MM.1S (cell line): ENCODE measurements at regions not wholly inside any gene's neighbourhood (a gene's known extent, or its start where the extent isn't known, plus 50 kb on each side); places are given as distances from the start of the nearest gene placed in this dataset.

Experiments used
- DNase-seq: peaks from one replicate; pipeline ENCODE4 v3.0.0-alpha.2; 2015
- H2AFZ ChIP-seq: fragments of 300-600 bp; sonication (generic); 2 replicates; pipeline ENCODE4 v1.6.0; 2016; ENCODE audit warnings: antibody characterized with exemption, low read length
- H3F3A ChIP-seq: fragments of 300-600 bp; sonication (generic); 2 replicates; pipeline ENCODE4 v1.6.1; 2016; ENCODE audit warnings: mild to moderate bottlenecking, antibody characterized with exemption, low read length, moderate library complexity, mixed read lengths; ENCODE audit not compliant: insufficient read depth
- H3K27ac ChIP-seq: fragments of 300-600 bp; sonication (generic); 2 replicates; pipeline ENCODE4 v1.5.1; 2016; ENCODE audit warnings: mild to moderate bottlenecking, low read length
- H3K27me3 ChIP-seq: fragments of 300-600 bp; sonication (generic); replicated peaks from 2 replicates; pipeline ENCODE4 v1.6.0; 2016; ENCODE audit warnings: low read length; ENCODE audit not compliant: insufficient read depth
- H3K36me3 ChIP-seq: fragments of 300-600 bp; sonication (generic); replicated peaks from 2 replicates; pipeline ENCODE4 v1.6.1; 2016; ENCODE audit warnings: mild to moderate bottlenecking, low read length, mixed read lengths; ENCODE audit not compliant: insufficient read depth
- H3K4me1 ChIP-seq: fragments of 300-600 bp; sonication (generic); 2 replicates; pipeline ENCODE4 v1.6.1; 2016; ENCODE audit warnings: low read length, mixed read lengths
- H3K4me2 ChIP-seq: fragments of 300-600 bp; sonication (generic); 2 replicates; pipeline ENCODE4 v1.6.0; 2016; ENCODE audit warnings: low read depth, low read length
- H3K4me3 ChIP-seq: fragments of 300-600 bp; sonication (generic); 2 replicates; pipeline ENCODE4 v1.5.1; 2016; ENCODE audit warnings: low read length, mixed read lengths
- H3K79me2 ChIP-seq: fragments of 300-600 bp; sonication (generic); 2 replicates; pipeline ENCODE4 v1.6.1; 2016; ENCODE audit warnings: mixed run types, low read length, mixed read lengths
- H3K9ac ChIP-seq: fragments of 300-600 bp; sonication (generic); 2 replicates; pipeline ENCODE4 v1.6.1; 2016; ENCODE audit warnings: low read length, mixed read lengths
- H3K9me2 ChIP-seq: fragments of 300-600 bp; sonication (generic); replicated peaks from 2 replicates; pipeline ENCODE4 v1.6.1; 2016; ENCODE audit warnings: mild to moderate bottlenecking, low read length, mixed read lengths; ENCODE audit not compliant: insufficient read depth
- H3K9me3 ChIP-seq: fragments of 300-600 bp; sonication (generic); replicated peaks from 2 replicates; pipeline ENCODE4 v1.6.1; 2016; ENCODE audit warnings: mild to moderate bottlenecking, low read length, mixed read lengths; ENCODE audit not compliant: insufficient read depth
- H4K20me1 ChIP-seq: fragments of 300-600 bp; sonication (generic); 2 replicates; pipeline ENCODE4 v1.6.1; 2016; ENCODE audit warnings: mild to moderate bottlenecking, low read length, moderate library complexity, mixed read lengths; ENCODE audit not compliant: insufficient read depth
- CTCF ChIP-seq: fragments of 300-600 bp; sonication (generic); IDR thresholded peaks from 2 replicates; pipeline ENCODE4 v1.5.1; 2016; ENCODE audit warnings: antibody characterized with exemption, low read length, mixed read lengths
- EZH2 ChIP-seq: fragments of 300-600 bp; sonication (generic); optimal IDR thresholded peaks from 2 replicates; pipeline ENCODE3; 2017; ENCODE audit warnings: low read depth, mild to moderate bottlenecking, antibody characterized with exemption, low read length, mixed read lengths
- EZH2phosphoT487 ChIP-seq: fragments of 300-600 bp; sonication (generic); IDR thresholded peaks from 2 replicates; pipeline ENCODE4 v1.6.1; 2018; ENCODE audit warnings: antibody characterized with exemption, low read length

DNA sequence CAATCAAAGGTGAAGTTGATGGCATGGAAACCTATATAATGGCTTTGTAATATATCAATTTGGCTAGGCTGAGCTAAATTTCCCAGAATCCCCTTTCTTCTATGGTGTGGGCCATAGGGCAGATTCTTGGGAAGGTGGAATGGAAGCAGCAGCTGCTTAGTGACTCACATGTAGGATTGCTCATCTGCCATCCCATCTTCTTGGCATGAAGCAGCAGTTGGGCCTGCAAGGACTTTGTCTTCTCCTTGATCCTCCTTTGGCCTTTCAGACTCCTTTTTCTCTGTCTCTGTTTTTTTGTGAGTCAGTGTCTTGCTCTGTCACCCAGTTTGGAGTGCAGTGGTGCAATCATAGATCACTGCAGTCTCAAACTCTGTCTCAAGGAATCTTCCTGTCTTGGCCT lies 52.6 kb upstream of the CEP162 start:
- Histone ChIP-seq H3K79me2 (no peaks in the 10 kb centered on the region), H3K9me3 (no peaks in the 10 kb centered on the region), H3K27me3 (no peaks in the 10 kb centered on the region), H3K9ac (no peak overlapping the region), H2AFZ (no peak overlapping the region), H3K4me1 (no peaks in the 10 kb centered on the region), H3K36me3 (no peaks in the 10 kb centered on the region), H4K20me1 (no peaks in the 10 kb centered on the region), H3K9me2 (no peaks in the 10 kb centered on the region), H3F3A (no peaks in the 10 kb centered on the region), H3K4me2 (no peak overlapping the region), H3K27ac (no peak overlapping the region), H3K4me3 (no peak overlapping the region)
- DNase-seq = no peak
- TF ChIP-seq EZH2phosphoT487 = no peak

- Histone ChIP-seq H3K4me1 (no peaks in the 10 kb centered on the region), H3K36me3 (no peaks in the 10 kb centered on the region), H4K20me1 (no peaks in the 10 kb centered on the region), H3K9me3 (no peaks in the 10 kb centered on the region), H3K79me2 (no peaks in the 10 kb centered on the region), H3K27me3 (no peaks in the 10 kb centered on the region), H3F3A (no peaks in the 10 kb centered on the region), H3K4me3 (no peak overlapping the region), H2AFZ (no peak overlapping the region), H3K4me2 (no peak overlapping the region), H3K27ac (no peak overlapping the region), H3K9me2 (no peaks in the 10 kb centered on the region), H3K9ac (no peak overlapping the region)
- DNase-seq = no peak
- TF ChIP-seq EZH2 (no peak), CTCF (no peak), EZH2phosphoT487 (no peak)
Measured at GRCh38 chr6:84278321-84278998, 51.0 kb upstream of the CEP162 start.
